EH (cell line): ENCODE measurements at regions not wholly inside any gene's neighbourhood (a gene's known extent, or its start where the extent isn't known, plus 50 kb on each side); places are given as distances from the start of the nearest gene placed in this dataset.
"Not testable (repeated sequence)": the region's sequence is repeated elsewhere in the genome, so short reads cannot be mapped to it uniquely, and the experiment has no call there.

Experiments used
- DNase-seq: peaks from one replicate; pipeline ENCODE4 v3.0.0-alpha.2; 2015; ENCODE audit warnings: low read depth

GRCh38 chr9:129312251-129313122 is 134.4 kb upstream of the IER5L start:
- DNase-seq: no peak

- no peak for DNase-seq
These were observed 133.6 kb upstream of the IER5L start for GRCh38 chr9:129311643-129312042.

GRCh38 chr9:129310666-129311350 is 132.7 kb upstream of the IER5L start:
- peak; percentile 46 for DNase-seq

- no peak for DNase-seq
These were observed 131.8 kb upstream of the IER5L start for GRCh38 chr9:129309906-129310305.

GRCh38 chr9:129309041-129309430 is 131.0 kb upstream of the IER5L start:
- DNase-seq: no peak

GRCh38 chr9:129307227-129307970 is 129.3 kb upstream of the IER5L start:
- no peak for DNase-seq

GRCh38 chr9:129306318-129306973 is 128.4 kb upstream of the IER5L start:
- no peak for DNase-seq

- DNase-seq: no peak
These were observed 127.2 kb upstream of the IER5L start for GRCh38 chr9:129305246-129305645.

GRCh38 chr9:129301941-129302340 is 123.9 kb upstream of the IER5L start:
- DNase-seq: no peak

- DNase-seq: not testable (repeated sequence)
These were observed 118.1 kb upstream of the IER5L start for GRCh38 chr9:129296195-129296594.

- no peak for DNase-seq
These were observed 113.0 kb upstream of the IER5L start for GRCh38 chr9:129291041-129291501.

- no peak for DNase-seq
These were observed 112.5 kb upstream of the IER5L start for GRCh38 chr9:129290606-129291005.

GRCh38 chr9:129289883-129290282 is 111.8 kb upstream of the IER5L start:
- no peak for DNase-seq

- no peak for DNase-seq
These were observed 111.2 kb upstream of the IER5L start for GRCh38 chr9:129289131-129289731.

- DNase-seq: no peak
These were observed 109.7 kb upstream of the IER5L start for GRCh38 chr9:129287619-129288305.

- no peak for DNase-seq
These were observed 108.1 kb upstream of the IER5L start for GRCh38 chr9:129285979-129286772.

GRCh38 chr9:129285382-129285781 is 107.3 kb upstream of the IER5L start:
- DNase-seq: no peak

- DNase-seq: no peak
These were observed 106.7 kb upstream of the IER5L start for GRCh38 chr9:129284607-129285291.
